Suprapubic skin (tissue), 4 donors: ENCODE measurements at regions not wholly inside any gene's neighbourhood (a gene's known extent, or its start where the extent isn't known, plus 50 kb on each side); places are given as distances from the start of the nearest gene placed in this dataset.

Source experiments
- DNase-seq, 2 donors: peaks; one replicate each; pipeline ENCODE4 v3.0.0-alpha.2; 2019; ENCODE audit warnings: low spot score in 2 of 2
- H3K27ac ChIP-seq: fragments of 200-600 bp; sonication (generic); one replicate; pipeline ENCODE4 v1.5.1; 2019
- H3K27me3 ChIP-seq: fragments of 200-600 bp; sonication (generic); one replicate; pipeline ENCODE4 v1.5.1; 2019
- H3K36me3 ChIP-seq: fragments of 200-600 bp; sonication (generic); one replicate; pipeline ENCODE4 v1.5.1; 2019
- H3K4me1 ChIP-seq: fragments of 200-600 bp; sonication (generic); one replicate; pipeline ENCODE4 v1.5.1; 2019
- H3K4me3 ChIP-seq: fragments of 200-600 bp; sonication (generic); one replicate; pipeline ENCODE4 v1.5.1; 2019; ENCODE audit warnings: mild to moderate bottlenecking
- H3K9me3 ChIP-seq: fragments of 200-600 bp; sonication (generic); one replicate; pipeline ENCODE4 v1.5.1; 2019
- EP300 ChIP-seq: sonication (generic); formaldehyde crosslinking; IDR thresholded peaks from one replicate; pipeline ENCODE4 v1.6.1; 2017; ENCODE audit warnings: antibody characterized with exemption
- POLR2A ChIP-seq, 2 donors: fragments of 450-650 bp; IDR thresholded peaks; one replicate each; pipeline ENCODE4 v1.6.1; 2017; ENCODE audit warnings: antibody characterized with exemption in 2 of 2, mild to moderate bottlenecking in 2 of 2, moderate library complexity in 2 of 2
- POLR2AphosphoS5 ChIP-seq, 3 donors: sonication (generic); formaldehyde crosslinking; IDR thresholded peaks; one replicate each; pipeline ENCODE4 v1.6.1; 2017; ENCODE audit warnings: antibody characterized with exemption in 3 of 3
- WGBS: methylation state at CpG from one replicate; pipeline ENCODE4 v1.1.5; 2018; 5-methylcytosine and 5-hydroxymethylcytosine counted together
- TF ChIP-seq, protein P1 (sequence below), 2 donors: fragments of 200-600 bp in 1 of 2; fragments of 450-650 bp in 1 of 2; sonication (generic) in 1 of 2; IDR thresholded peaks; one replicate each; pipeline ENCODE4 v1.5.1; 2016 to 2019; ENCODE audit warnings: antibody characterized with exemption in 2 of 2, mild to moderate bottlenecking in 1 of 2, moderate library complexity in 1 of 2

DNA sequence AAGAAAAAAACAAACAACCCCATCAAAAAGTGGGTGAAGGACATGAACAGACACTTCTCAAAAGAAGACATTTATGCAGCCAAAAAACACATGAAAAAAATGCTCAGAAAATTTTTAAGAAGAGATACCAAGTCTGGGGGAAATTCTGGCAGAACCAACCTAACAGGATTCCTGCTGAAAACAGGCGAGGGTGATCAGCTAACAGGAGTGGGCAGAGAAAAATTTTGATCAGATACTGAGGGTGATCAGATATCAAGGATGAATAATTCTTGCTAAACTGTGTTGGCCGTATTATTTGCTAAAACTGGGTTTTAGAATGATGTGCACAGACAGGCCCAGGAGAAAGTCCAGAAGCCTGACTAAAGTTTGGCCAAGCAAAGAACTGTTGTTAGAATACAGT lies 557.3 kb downstream of the CD109 start:
- TF ChIP-seq POLR2AphosphoS5 (IDR thresholded peaks at IDR 0.05) = no peak
- TF ChIP-seq, protein P1, sequence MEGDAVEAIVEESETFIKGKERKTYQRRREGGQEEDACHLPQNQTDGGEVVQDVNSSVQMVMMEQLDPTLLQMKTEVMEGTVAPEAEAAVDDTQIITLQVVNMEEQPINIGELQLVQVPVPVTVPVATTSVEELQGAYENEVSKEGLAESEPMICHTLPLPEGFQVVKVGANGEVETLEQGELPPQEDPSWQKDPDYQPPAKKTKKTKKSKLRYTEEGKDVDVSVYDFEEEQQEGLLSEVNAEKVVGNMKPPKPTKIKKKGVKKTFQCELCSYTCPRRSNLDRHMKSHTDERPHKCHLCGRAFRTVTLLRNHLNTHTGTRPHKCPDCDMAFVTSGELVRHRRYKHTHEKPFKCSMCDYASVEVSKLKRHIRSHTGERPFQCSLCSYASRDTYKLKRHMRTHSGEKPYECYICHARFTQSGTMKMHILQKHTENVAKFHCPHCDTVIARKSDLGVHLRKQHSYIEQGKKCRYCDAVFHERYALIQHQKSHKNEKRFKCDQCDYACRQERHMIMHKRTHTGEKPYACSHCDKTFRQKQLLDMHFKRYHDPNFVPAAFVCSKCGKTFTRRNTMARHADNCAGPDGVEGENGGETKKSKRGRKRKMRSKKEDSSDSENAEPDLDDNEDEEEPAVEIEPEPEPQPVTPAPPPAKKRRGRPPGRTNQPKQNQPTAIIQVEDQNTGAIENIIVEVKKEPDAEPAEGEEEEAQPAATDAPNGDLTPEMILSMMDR (IDR thresholded peaks at IDR 0.05) = no peak
- TF ChIP-seq POLR2A (IDR thresholded peaks at IDR 0.05) = no peak
- no peak for TF ChIP-seq EP300
- WGBS = 64% methylated on average over 2 of the region's 2 CpGs
- Histone ChIP-seq H3K36me3 (no peaks in the 10 kb centered on the region), H3K9me3 (no peaks in the 10 kb centered on the region), H3K4me1 (peaks cover 5% of the 10 kb centered on the region), H3K4me3 (no peak overlapping the region), H3K27me3 (no peaks in the 10 kb centered on the region), H3K27ac (no peak overlapping the region)
- DNase-seq = no peak

DNA sequence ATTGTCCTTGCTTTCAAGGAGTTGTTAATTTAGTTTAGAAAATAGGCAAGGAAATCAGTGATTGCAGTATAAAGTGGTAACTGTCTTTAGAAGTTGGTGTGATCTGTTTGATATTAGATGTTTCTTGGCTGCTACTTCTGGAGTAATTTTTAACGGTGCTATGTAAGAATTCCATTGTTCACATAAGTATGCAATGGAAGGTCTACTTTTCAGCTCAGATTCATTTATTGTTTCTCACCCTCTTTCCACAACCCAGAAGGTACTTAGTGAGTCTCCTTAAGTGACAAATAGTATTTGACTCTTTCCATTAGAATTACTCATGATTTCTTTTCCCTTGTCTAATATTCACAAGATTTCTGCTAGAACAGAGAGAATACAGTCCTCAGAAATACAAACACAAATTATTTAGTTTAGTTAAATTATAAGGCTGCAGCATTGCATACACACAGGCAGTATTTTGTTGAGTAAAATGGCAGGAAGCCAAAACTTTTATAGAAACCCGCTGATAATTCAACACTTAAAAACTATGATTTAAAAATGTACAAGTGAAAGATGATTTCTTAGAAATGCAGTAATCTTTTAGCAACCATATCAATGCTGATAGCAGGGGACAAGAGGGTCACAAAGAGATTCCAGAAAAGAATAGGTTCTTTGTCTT lies 554.3 kb downstream of the CD109 start:
- TF ChIP-seq POLR2AphosphoS5 (IDR thresholded peaks at IDR 0.05) (no peak), EP300 (no peak), POLR2A (IDR thresholded peaks at IDR 0.05) (no peak)
- TF ChIP-seq, protein P1 (IDR thresholded peaks at IDR 0.05) = no peak
- Histone ChIP-seq H3K27me3 (no peaks in the 10 kb centered on the region), H3K27ac (no peak overlapping the region), H3K9me3 (no peaks in the 10 kb centered on the region), H3K36me3 (no peaks in the 10 kb centered on the region), H3K4me1 (no peaks in the 10 kb centered on the region), H3K4me3 (no peak overlapping the region)
- no peak for DNase-seq
- WGBS = 12% methylated on average over 2 of the region's 2 CpGs

- H3K27me3 ChIP-seq = no peaks in the 10 kb centered on the region
- H3K4me1 ChIP-seq = no peaks in the 10 kb centered on the region
- WGBS = 68% methylated on average over 2 of the region's 2 CpGs
- H3K36me3 ChIP-seq = no peaks in the 10 kb centered on the region
- TF ChIP-seq EP300 = no peak
- TF ChIP-seq POLR2AphosphoS5 (IDR thresholded peaks at IDR 0.05) = no peak
- no peak for TF ChIP-seq POLR2A (IDR thresholded peaks at IDR 0.05)
- TF ChIP-seq, protein P1 (IDR thresholded peaks at IDR 0.05) = no peak
- no peaks in the 10 kb centered on the region for H3K9me3 ChIP-seq
- no peak for DNase-seq
- H3K4me3 ChIP-seq = no peak overlapping the region
- H3K27ac ChIP-seq = no peak overlapping the region
Measured at GRCh38 chr6:74249658-74250057, 553.7 kb downstream of the CD109 start.

- no peaks in the 10 kb centered on the region for H3K9me3 ChIP-seq
- H3K27ac ChIP-seq = no peak overlapping the region
- H3K4me1 ChIP-seq = no peaks in the 10 kb centered on the region
- DNase-seq = no peak
- no peak for TF ChIP-seq EP300
- TF ChIP-seq, protein P1 (IDR thresholded peaks at IDR 0.05) = no peak
- H3K36me3 ChIP-seq = no peaks in the 10 kb centered on the region
- WGBS = 46% methylated on average over 2 of the region's 2 CpGs
- H3K27me3 ChIP-seq = no peaks in the 10 kb centered on the region
- H3K4me3 ChIP-seq = no peak overlapping the region
Measured at GRCh38 chr6:74248966-74249365, 553.0 kb downstream of the CD109 start.

GRCh38 chr6:74222768-74223333 lies 526.8 kb downstream of the CD109 start:
- TF ChIP-seq, protein P1 (IDR thresholded peaks at IDR 0.05) = no peak
- no peak for TF ChIP-seq POLR2AphosphoS5 (IDR thresholded peaks at IDR 0.05)
- no peak for TF ChIP-seq EP300
- no peak for TF ChIP-seq POLR2A (IDR thresholded peaks at IDR 0.05)
- Histone ChIP-seq H3K9me3 (no peaks in the 10 kb centered on the region), H3K36me3 (no peaks in the 10 kb centered on the region), H3K27me3 (no peaks in the 10 kb centered on the region), H3K4me1 (no peaks in the 10 kb centered on the region), H3K27ac (no peak overlapping the region), H3K4me3 (no peak overlapping the region)
- WGBS = 72% methylated on average over 6 of the region's 12 CpGs
- DNase-seq = no peak
